Liver (tissue), 8 donors: ENCODE measurements at regions not wholly inside any gene's neighbourhood (a gene's known extent, or its start where the extent isn't known, plus 50 kb on each side); places are given as distances from the start of the nearest gene placed in this dataset.

Source experiments
- DNase-seq: peaks from one replicate; pipeline ENCODE4 v3.0.0-alpha.2; 2017; ENCODE audit warnings: low spot score
- H3K27ac ChIP-seq, 2 donors: one replicate each; pipeline ENCODE4 v1.7.0; 2013; ENCODE audit warnings: inconsistent platforms in 2 of 2, low read length in 2 of 2, control low read depth in 1 of 2, low read depth in 1 of 2, mild to moderate bottlenecking in 1 of 2
- H3K27me3 ChIP-seq, 4 donors: one replicate each; pipeline versions ENCODE4 v1.6.1 to v1.7.0; 2013; ENCODE audit warnings: low read length in 3 of 4, inconsistent platforms in 1 of 4, mild to moderate bottlenecking in 1 of 4, moderate library complexity in 1 of 4; ENCODE audit not compliant: control insufficient read depth in 4 of 4, insufficient read depth in 4 of 4
- H3K36me3 ChIP-seq, 4 donors: one replicate each; pipeline versions ENCODE4 v1.6.1 to v1.7.0; 2013; ENCODE audit warnings: low read length in 3 of 4, mild to moderate bottlenecking in 3 of 4, low read depth in 1 of 4, moderate library complexity in 1 of 4; ENCODE audit not compliant: control insufficient read depth in 4 of 4, insufficient read depth in 3 of 4
- H3K4me1 ChIP-seq, 4 donors: one replicate each; pipeline versions ENCODE4 v1.6.1 to v1.7.0; 2013; ENCODE audit warnings: low read length in 3 of 4, mild to moderate bottlenecking in 3 of 4, moderate library complexity in 1 of 4; ENCODE audit not compliant: control insufficient read depth in 4 of 4, insufficient read depth in 4 of 4
- H3K4me3 ChIP-seq, 3 donors: one replicate each; pipeline versions ENCODE4 v1.6.1 to v1.7.0; 2013; ENCODE audit warnings: low read length in 3 of 3, control low read depth in 1 of 3, low read depth in 1 of 3, mild to moderate bottlenecking in 1 of 3
- H3K9ac ChIP-seq, 2 donors: one replicate each; pipeline ENCODE4 v1.7.0; 2013; ENCODE audit warnings: low read length in 2 of 2, mild to moderate bottlenecking in 2 of 2, moderate library complexity in 2 of 2, control low read depth in 1 of 2, low read depth in 1 of 2
- H3K9me3 ChIP-seq, 4 donors: one replicate each; pipeline versions ENCODE4 v1.6.1 to v1.7.0; 2013; ENCODE audit warnings: low read length in 3 of 4; ENCODE audit not compliant: control insufficient read depth in 4 of 4
- ATF3 ChIP-seq: IDR thresholded peaks from 2 replicates; pipeline ENCODE4 v1.6.1; 2016; ENCODE audit warnings: antibody characterized with exemption
- CTCF ChIP-seq: fragments of 150-350 bp; IDR thresholded peaks from 2 replicates; pipeline ENCODE4 v1.5.1; 2017; ENCODE audit warnings: improper control_type of control experiment, low read depth, low read length; ENCODE audit not compliant: missing input control
- EGR1 ChIP-seq, 2 donors: IDR thresholded peaks; 2 replicates each; pipeline ENCODE4 v1.6.1; 2016 to 2018; ENCODE audit warnings: antibody characterized with exemption in 2 of 2, low read depth in 2 of 2
- FOXA1 ChIP-seq: IDR thresholded peaks from 2 replicates; pipeline ENCODE4 v1.6.1; 2016; ENCODE audit warnings: antibody characterized with exemption
- FOXA2 ChIP-seq: IDR thresholded peaks from 2 replicates; pipeline ENCODE4 v1.6.1; 2016; ENCODE audit warnings: antibody characterized with exemption
- GABPA ChIP-seq, 2 donors: IDR thresholded peaks in 1 of 2; conservative IDR thresholded peaks in 1 of 2; 2 replicates each; pipeline ENCODE4 v1.6.1; 2016; ENCODE audit warnings: antibody characterized with exemption in 2 of 2, mild to moderate bottlenecking in 1 of 2, moderate library complexity in 1 of 2
- HNF4A ChIP-seq, 2 donors: conservative IDR thresholded peaks; 2 replicates each; pipeline ENCODE4 v1.6.1; 2016; ENCODE audit warnings: antibody characterized with exemption in 2 of 2, mild to moderate bottlenecking in 2 of 2
- HNF4G ChIP-seq: IDR thresholded peaks from 2 replicates; pipeline ENCODE4 v1.6.1; 2016; ENCODE audit warnings: antibody characterized with exemption
- JUND ChIP-seq, 2 donors: IDR thresholded peaks; 2 replicates each; pipeline ENCODE4 v1.6.1; 2016; ENCODE audit warnings: antibody characterized with exemption in 2 of 2
- NR2F2 ChIP-seq: IDR thresholded peaks from 2 replicates; pipeline ENCODE4 v1.6.1; 2016; ENCODE audit warnings: antibody characterized with exemption
- RAD21 ChIP-seq, 2 donors: IDR thresholded peaks; 2 replicates each; pipeline ENCODE4 v1.6.1; 2016; ENCODE audit warnings: antibody characterized with exemption in 2 of 2, mild to moderate bottlenecking in 2 of 2
- REST ChIP-seq: IDR thresholded peaks from 2 replicates; pipeline ENCODE4 v1.6.1; 2016; ENCODE audit warnings: antibody characterized with exemption, mild to moderate bottlenecking
- RXRA ChIP-seq, 2 donors: IDR thresholded peaks; 2 replicates each; pipeline ENCODE4 v1.6.1; 2017 to 2018; ENCODE audit warnings: antibody characterized with exemption in 2 of 2, mild to moderate bottlenecking in 1 of 2
- SP1 ChIP-seq: IDR thresholded peaks from 2 replicates; pipeline ENCODE4 v1.6.1; 2018; ENCODE audit warnings: antibody characterized with exemption, mild to moderate bottlenecking
- TAF1 ChIP-seq: conservative IDR thresholded peaks from 2 replicates; pipeline ENCODE4 v1.6.1; 2016; ENCODE audit warnings: antibody characterized with exemption, mild to moderate bottlenecking
- YY1 ChIP-seq: IDR thresholded peaks from 2 replicates; pipeline ENCODE4 v1.6.1; 2016; ENCODE audit warnings: antibody characterized with exemption, mild to moderate bottlenecking
- ZBTB33 ChIP-seq: IDR thresholded peaks from 2 replicates; pipeline ENCODE4 v1.6.1; 2016; ENCODE audit warnings: antibody characterized with exemption
- WGBS: extraction: QIAGEN DNeasy Blood & Tissue Kit; methylation state at CpG from one replicate; pipeline ENCODE4 v1.1.7; 2013; 5-methylcytosine and 5-hydroxymethylcytosine counted together
- TF ChIP-seq, protein P1 (sequence below): IDR thresholded peaks from 2 replicates; pipeline ENCODE4 v1.6.1; 2016; ENCODE audit warnings: antibody characterized with exemption
- donor health status: healthy.
- donor health status: healthy.
- donor health status: healthy.
- donor health status: healthy.
- donor health status: healthy.

DNA sequence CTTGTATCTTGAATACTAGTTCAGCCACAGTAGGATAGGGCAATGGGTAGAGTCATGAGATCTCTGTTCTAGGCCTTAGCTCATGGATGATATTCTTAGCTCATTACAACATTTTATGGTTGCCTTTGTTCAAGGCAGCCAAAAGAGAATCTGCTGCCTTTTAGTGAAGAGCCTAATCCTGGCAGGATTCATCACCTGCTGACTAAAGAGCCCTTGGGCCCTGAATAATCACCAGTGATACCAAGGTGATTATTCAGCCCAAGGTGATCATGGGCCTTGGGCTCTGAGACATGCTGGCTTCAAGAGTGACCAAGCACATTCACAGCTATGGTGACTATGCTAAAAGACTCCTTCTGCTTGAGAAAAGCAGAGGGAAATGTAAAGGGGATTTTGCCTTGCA, 143.3 kb upstream of the MYO16 start:
- TF ChIP-seq JUND (IDR thresholded peaks at IDR 0.05) (no peak), NR2F2 (no peak), RAD21 (IDR thresholded peaks at IDR 0.05) (no peak), ZBTB33 (no peak), EGR1 (IDR thresholded peaks at IDR 0.05; ENCODE audit: low read depth in 2 of 2) (no peak), RXRA (IDR thresholded peaks at IDR 0.05) (no peak), HNF4G (no peak), TAF1 (no peak)
- TF ChIP-seq, protein P1, sequence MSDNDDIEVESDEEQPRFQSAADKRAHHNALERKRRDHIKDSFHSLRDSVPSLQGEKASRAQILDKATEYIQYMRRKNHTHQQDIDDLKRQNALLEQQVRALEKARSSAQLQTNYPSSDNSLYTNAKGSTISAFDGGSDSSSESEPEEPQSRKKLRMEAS, result no peak
- Histone ChIP-seq H3K36me3 (no peaks in the 10 kb centered on the region), H3K27me3 (peaks cover 0 to 4% (median under 1%) of the 10 kb centered on the region in 4 donors), H3K4me3 (no peak overlapping the region), H3K4me1 (no peaks in the 10 kb centered on the region), H3K9me3 (peaks cover 2 to 11% (median 8%) of the 10 kb centered on the region in 4 donors), H3K9ac (no peak overlapping the region), H3K27ac (no peak overlapping the region)
- DNase-seq, result no peak

DNA sequence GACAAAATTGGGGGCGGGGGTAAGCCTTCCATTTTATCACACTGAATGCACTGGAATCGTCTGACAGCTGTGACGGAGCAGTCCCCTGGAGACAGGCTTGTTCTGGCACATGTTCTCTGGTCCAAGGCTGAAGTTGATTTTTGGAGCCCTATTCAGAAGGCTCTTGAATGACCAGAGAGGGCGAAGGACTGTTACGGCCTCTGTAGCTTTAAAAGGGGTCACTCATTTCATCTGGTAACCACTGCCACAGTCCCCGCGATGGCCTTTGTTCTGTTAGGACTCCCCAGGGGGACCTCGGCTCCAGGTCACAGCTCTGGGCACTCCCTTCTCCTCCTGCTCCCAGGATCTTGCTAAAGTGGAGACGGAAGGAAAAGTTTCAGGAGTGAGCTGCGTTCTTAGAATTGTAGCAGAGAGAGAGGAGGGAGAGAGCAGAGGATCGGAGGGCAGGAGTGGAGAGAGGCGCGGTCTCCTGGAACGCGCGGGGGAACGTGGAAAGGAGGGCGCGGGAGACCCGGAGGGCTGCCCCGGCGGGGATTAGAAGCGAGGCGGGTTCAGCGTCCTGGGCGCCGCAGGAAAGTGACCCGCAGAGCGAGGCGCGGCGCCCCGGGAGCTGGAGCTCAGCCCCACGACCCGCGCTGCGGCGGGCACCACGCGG, 134.3 kb upstream of the MYO16 start:
- Histone ChIP-seq H3K9ac (no peak overlapping the region), H3K36me3 (no peaks in the 10 kb centered on the region), H3K9me3 (peaks cover 0 to 3% (median 0%) of the 10 kb centered on the region in 4 donors), H3K27ac (no peak overlapping the region), H3K4me1 (peaks cover 7 to 20% (median 14%) of the 10 kb centered on the region in 4 donors), H3K27me3 (peaks cover 0 to 14% (median 7%) of the 10 kb centered on the region in 4 donors), H3K4me3 (peak overlapping the region in 1 of 3 donors; percentile 35)
- TF ChIP-seq HNF4G (no peak), EGR1 (IDR thresholded peaks at IDR 0.05; ENCODE audit: low read depth in 2 of 2) (no peak), YY1 (no peak), GABPA (IDR thresholded peaks at IDR 0.05 in 1 of 2, conservative IDR thresholded peaks at IDR 0.05 in 1 of 2) (no peak), HNF4A (conservative IDR thresholded peaks at IDR 0.05) (no peak), ZBTB33 (no peak), RAD21 (IDR thresholded peaks at IDR 0.05) (no peak), RXRA (IDR thresholded peaks at IDR 0.05) (no peak), ATF3 (no peak), NR2F2 (no peak), FOXA1 (no peak), REST (no peak), FOXA2 (no peak), JUND (IDR thresholded peaks at IDR 0.05) (no peak), SP1 (no peak), TAF1 (no peak), CTCF (no peak)
- TF ChIP-seq, protein P1, result no peak
- no peak for DNase-seq
- 2% methylated on average over 40 of the region's 40 CpGs for WGBS
